Activated naive CD4-positive, alpha-beta T cell treated with anti-CD3 and anti-CD28 coated beads, Interleukin-2, amount 10 ng/mL, durations not matched to agents 7 days and 5 days (primary cell): ENCODE measurements at regions not wholly inside any gene's neighbourhood (a gene's known extent, or its start where the extent isn't known, plus 50 kb on each side); places are given as distances from the start of the nearest gene placed in this dataset.

Experiments
- CTCF ChIA-PET: fragments of 350-600 bp; sonication (Branson Sonifier 250); formaldehyde crosslinking; loops from one replicate; lab custom pipeline; 2021; ENCODE audit warnings: antibody characterized with exemption; lab: Charles Lee
- DNase-seq: peaks from one replicate; pipeline ENCODE4 v3.0.0-alpha.2; 2020
- H3K27ac Mint-ChIP-seq: one replicate; pipeline ENCODE4 v1.8.0; 2021; ENCODE audit warnings: mild to moderate bottlenecking, moderate library complexity, mixed read lengths
- H3K27me3 Mint-ChIP-seq: one replicate; pipeline ENCODE4 v1.8.0; 2021; ENCODE audit warnings: mild to moderate bottlenecking, mixed read lengths
- H3K36me3 Mint-ChIP-seq: one replicate; pipeline ENCODE4 v1.8.0; 2021; ENCODE audit warnings: mixed read lengths
- H3K4me1 Mint-ChIP-seq: one replicate; pipeline ENCODE4 v1.8.0; 2021; ENCODE audit warnings: mixed read lengths
- H3K4me3 Mint-ChIP-seq: one replicate; pipeline ENCODE4 v1.8.0; 2021; ENCODE audit warnings: mild to moderate bottlenecking, moderate library complexity, mixed read lengths
- H3K9me3 Mint-ChIP-seq: one replicate; pipeline ENCODE4 v1.8.0; 2021; ENCODE audit warnings: mixed read lengths

DNA sequence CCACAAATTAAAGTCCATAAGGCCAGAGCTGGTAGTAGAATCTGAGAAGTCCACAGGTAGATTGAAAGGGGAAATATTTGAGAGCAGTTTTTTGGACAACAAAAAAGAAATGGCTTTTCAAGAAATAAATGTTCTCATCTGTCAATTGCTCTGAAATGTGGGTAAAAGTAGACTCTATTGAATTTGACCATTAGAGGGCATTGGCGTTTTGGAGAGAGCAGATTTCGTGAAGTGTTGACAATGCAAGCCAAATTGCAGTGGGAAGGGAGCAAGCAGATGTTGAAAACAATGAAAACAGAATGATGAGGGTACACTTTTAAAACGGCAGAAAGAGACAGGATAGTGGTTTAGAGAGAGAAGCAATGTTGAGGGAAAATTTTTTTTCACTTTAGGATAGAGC, 149.1 kb upstream of the FAM83B start:
- H3K4me1 Mint-ChIP-seq, result no peaks in the 10 kb centered on the region
- no peaks in the 10 kb centered on the region for H3K27me3 Mint-ChIP-seq
- H3K27ac Mint-ChIP-seq, result no peak overlapping the region
- H3K9me3 Mint-ChIP-seq, result peaks cover 3% of the 10 kb centered on the region
- no peak for DNase-seq
- CTCF ChIA-PET, result interaction anchor here (0.7 kb wide), 1 partner anchor 1200 kb away, joined by 3 read pairs; no protein-coding TSS in a partner anchor
- no peak overlapping the region for H3K4me3 Mint-ChIP-seq
- H3K36me3 Mint-ChIP-seq, result no peaks in the 10 kb centered on the region

DNA sequence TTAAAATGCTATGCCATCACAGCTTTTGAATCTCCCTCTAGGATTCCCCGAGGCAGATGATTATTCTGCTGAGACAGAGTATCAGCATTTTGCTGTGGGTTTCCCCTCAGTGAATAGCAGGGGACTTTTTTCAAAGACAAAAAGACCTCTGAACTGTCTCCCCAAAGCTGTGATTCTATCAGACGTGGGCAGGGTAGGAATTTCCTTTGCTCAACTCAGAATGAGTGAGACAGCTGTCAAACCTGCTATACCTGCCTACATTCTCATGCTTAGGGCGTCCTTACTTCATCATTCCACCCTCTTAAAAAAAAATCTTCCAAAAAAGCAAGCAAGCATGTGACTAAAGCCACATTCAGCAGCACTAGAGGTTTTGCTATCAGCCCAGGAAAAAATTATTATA, 147.6 kb upstream of the FAM83B start:
- no peak overlapping the region for H3K4me3 Mint-ChIP-seq
- peaks cover 3% of the 10 kb centered on the region for H3K9me3 Mint-ChIP-seq
- H3K27ac Mint-ChIP-seq, result no peak overlapping the region
- no peak for DNase-seq
- H3K36me3 Mint-ChIP-seq, result no peaks in the 10 kb centered on the region
- H3K27me3 Mint-ChIP-seq, result no peaks in the 10 kb centered on the region
- CTCF ChIA-PET, result no interaction called here
- H3K4me1 Mint-ChIP-seq, result no peaks in the 10 kb centered on the region

- no peak overlapping the region for H3K4me3 Mint-ChIP-seq
- peaks cover 3% of the 10 kb centered on the region for H3K9me3 Mint-ChIP-seq
- H3K4me1 Mint-ChIP-seq, result no peaks in the 10 kb centered on the region
- H3K27ac Mint-ChIP-seq, result no peak overlapping the region
- CTCF ChIA-PET, result no interaction called here
- no peaks in the 10 kb centered on the region for H3K27me3 Mint-ChIP-seq
- H3K36me3 Mint-ChIP-seq, result no peaks in the 10 kb centered on the region
- no peak for DNase-seq
Observed at GRCh38 chr6:54700158-54700557, 146.4 kb upstream of the FAM83B start.

DNA sequence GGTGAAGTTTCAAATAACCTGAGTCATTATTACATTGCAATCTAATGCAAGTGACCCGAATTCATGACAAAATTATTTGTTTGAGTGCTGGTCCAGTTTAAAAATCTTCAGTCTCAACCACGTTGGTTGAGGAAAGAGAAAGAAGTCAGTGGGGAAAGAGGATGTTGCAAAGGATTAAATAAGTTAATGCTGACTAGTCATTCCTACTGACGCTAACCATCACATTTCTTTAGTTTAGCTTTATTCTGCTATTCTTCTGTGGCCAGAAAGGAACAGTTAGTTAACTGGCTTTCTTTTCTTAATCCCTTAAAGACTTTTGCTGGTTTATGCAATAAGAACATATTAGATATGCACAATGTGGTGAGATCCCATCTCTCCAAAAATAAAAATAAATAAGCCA, 143.8 kb upstream of the FAM83B start:
- DNase-seq, result no peak
- Mint-ChIP-seq H3K9me3 (no peaks in the 10 kb centered on the region), H3K4me3 (no peak overlapping the region), H3K36me3 (no peaks in the 10 kb centered on the region), H3K27ac (no peak overlapping the region), H3K4me1 (no peaks in the 10 kb centered on the region), H3K27me3 (no peaks in the 10 kb centered on the region)
- CTCF ChIA-PET, result no interaction called here

DNA sequence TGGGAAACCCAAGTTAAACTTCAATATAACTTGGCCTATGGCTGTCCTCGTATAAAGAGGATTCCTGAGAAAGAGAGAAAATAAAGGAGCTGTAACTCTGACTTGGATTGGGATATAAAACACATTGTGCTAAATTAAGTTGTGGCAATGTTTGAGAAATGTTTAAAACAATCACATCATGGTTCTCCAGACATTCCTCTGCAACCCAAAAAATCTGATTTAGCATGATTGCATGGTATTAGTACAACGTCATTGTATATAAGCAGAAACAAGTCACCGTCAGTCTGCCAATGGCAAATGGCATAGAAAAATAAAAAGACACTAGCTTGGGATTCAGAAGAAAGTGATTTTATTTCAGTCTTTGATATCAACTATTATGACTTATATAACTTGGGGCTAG, 140.2 kb upstream of the FAM83B start:
- Mint-ChIP-seq H3K27me3 (no peaks in the 10 kb centered on the region), H3K4me1 (no peaks in the 10 kb centered on the region), H3K36me3 (no peaks in the 10 kb centered on the region), H3K4me3 (no peak overlapping the region), H3K9me3 (no peaks in the 10 kb centered on the region), H3K27ac (no peak overlapping the region)
- CTCF ChIA-PET, result no interaction called here
- no peak for DNase-seq

DNA sequence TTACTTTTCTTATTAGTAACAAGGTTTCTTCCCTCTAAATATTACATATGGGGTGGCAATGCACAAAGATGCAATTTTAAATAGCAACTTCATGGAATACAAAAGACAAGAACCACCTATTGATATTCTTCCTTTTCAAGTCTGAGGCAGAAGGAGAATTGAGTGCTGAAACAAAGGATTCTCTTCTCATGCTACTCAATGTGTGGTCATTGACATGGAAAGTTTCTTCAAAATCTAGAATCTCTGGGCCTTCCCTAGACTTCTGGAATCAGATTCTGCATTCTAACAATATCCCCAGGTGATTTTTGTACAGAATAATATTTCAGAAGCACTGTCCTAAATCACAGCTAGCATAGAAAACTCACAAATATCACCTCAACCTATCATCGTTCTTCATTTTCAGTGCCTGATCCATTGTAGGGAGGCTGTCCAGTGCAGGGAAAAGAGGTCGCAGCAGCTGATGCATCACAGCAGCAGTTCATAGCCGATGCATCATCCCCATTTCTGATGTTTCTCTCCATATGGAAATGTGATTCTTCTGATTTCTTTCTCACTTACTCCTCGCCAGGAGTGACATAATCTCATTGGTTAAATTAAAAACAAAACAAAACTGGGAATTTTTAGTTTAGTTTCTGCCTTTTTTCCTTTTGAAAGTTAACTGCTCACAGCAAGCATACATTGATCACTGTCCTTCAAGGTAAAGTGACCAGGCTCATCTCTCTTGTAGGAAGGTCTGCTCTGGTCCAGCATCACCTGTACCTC, 139.5 kb upstream of the FAM83B start:
- Mint-ChIP-seq H3K27me3 (no peaks in the 10 kb centered on the region), H3K9me3 (no peaks in the 10 kb centered on the region), H3K4me3 (no peak overlapping the region), H3K36me3 (no peaks in the 10 kb centered on the region), H3K27ac (no peak overlapping the region), H3K4me1 (no peaks in the 10 kb centered on the region)
- DNase-seq, result no peak
- CTCF ChIA-PET, result interaction anchor here (1.7 kb wide), 1 partner anchor 11 kb away, joined by 3 read pairs; no protein-coding TSS in a partner anchor

DNA sequence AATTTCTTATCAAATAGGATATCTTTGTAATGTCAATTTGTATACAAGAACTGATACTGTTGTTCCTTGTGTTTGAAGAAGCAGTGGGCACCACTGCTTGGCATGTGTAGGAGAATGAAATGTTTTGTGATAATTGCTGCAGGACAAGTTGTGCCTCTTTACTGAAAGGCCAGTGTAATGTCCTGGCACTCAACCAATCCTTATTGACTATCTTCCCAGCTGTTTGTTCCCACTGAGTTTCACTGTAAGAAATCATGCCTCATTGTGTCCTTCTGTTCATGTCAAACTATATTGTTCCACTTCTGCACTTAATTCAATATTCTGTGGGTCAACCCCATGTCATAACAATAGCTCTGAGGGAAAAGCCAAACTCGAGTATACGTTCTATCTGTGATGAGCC, 136.1 kb upstream of the FAM83B start:
- no peak for DNase-seq
- H3K27ac Mint-ChIP-seq, result no peak overlapping the region
- H3K36me3 Mint-ChIP-seq, result no peaks in the 10 kb centered on the region
- no peaks in the 10 kb centered on the region for H3K27me3 Mint-ChIP-seq
- H3K9me3 Mint-ChIP-seq, result no peaks in the 10 kb centered on the region
- no peak overlapping the region for H3K4me3 Mint-ChIP-seq
- no peaks in the 10 kb centered on the region for H3K4me1 Mint-ChIP-seq
- CTCF ChIA-PET, result no interaction called here

DNA sequence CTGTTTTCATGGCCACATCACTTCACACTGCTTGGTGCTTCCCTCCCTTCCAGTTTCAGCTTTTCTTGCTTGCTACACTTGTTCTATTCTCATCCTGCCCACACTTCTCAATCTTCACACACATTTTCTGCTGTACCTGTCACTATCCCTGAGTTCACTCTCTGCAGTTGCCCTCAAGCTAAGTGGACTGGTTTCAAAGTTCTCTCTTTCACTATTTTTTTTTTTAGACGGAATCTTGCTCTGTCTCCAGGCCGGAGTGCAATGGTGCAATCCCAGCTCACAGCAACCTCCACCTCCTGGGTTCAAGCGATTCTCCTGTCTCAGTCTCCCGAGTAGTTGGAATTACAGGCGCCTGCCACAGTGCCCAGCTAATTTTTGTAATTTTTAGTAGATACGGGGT, 130.6 kb upstream of the FAM83B start:
- Mint-ChIP-seq H3K27ac (no peak overlapping the region), H3K9me3 (no peaks in the 10 kb centered on the region), H3K27me3 (no peaks in the 10 kb centered on the region), H3K4me1 (no peaks in the 10 kb centered on the region), H3K36me3 (no peaks in the 10 kb centered on the region), H3K4me3 (no peak overlapping the region)
- CTCF ChIA-PET, result no interaction called here
- no peak for DNase-seq

DNA sequence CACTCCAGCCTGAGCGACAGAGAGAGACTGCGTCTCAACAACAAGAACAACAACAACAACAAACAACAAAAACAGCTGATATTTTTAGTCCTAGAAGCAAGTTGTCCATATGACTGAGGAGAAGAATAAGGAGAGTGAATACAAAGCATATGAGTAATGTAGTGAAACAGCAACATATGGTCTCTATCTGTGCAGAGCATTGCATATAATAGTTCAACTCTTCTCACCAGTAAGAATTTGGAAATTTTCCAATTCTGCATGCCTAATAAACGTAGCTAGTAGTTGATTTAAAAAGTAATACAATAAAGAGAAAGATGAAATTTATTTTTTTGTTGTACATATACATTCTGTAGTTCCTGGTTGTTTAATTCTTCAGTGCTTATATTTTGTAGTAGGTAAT, 129.7 kb upstream of the FAM83B start:
- Mint-ChIP-seq H3K36me3 (no peaks in the 10 kb centered on the region), H3K27me3 (no peaks in the 10 kb centered on the region), H3K4me3 (no peak overlapping the region), H3K27ac (no peak overlapping the region), H3K4me1 (no peaks in the 10 kb centered on the region), H3K9me3 (no peaks in the 10 kb centered on the region)
- CTCF ChIA-PET, result interaction anchor here (1.3 kb wide), 1 partner anchor 354 kb away, joined by 3 read pairs; no protein-coding TSS in a partner anchor
- DNase-seq, result no peak

GRCh38 chr6:54717849-54718455, 128.6 kb upstream of the FAM83B start:
- H3K9me3 Mint-ChIP-seq, result peaks cover 2% of the 10 kb centered on the region
- CTCF ChIA-PET, result interaction anchor here (0.7 to 1.3 kb wide), 7 partner anchors 8 to 353 kb away, joined by 3 to 5 read pairs (median 3); no protein-coding TSS in a partner anchor
- no peaks in the 10 kb centered on the region for H3K27me3 Mint-ChIP-seq
- no peaks in the 10 kb centered on the region for H3K4me1 Mint-ChIP-seq
- no peak overlapping the region for H3K4me3 Mint-ChIP-seq
- H3K27ac Mint-ChIP-seq, result no peak overlapping the region
- DNase-seq, result peak; percentile 68
- no peaks in the 10 kb centered on the region for H3K36me3 Mint-ChIP-seq

GRCh38 chr6:54718541-54719023, 128.0 kb upstream of the FAM83B start:
- no peaks in the 10 kb centered on the region for H3K4me1 Mint-ChIP-seq
- H3K9me3 Mint-ChIP-seq, result peaks cover 2% of the 10 kb centered on the region
- no peak for DNase-seq
- CTCF ChIA-PET, result interaction anchor here (0.7 to 1.7 kb wide), 8 partner anchors 9 to 227 kb away, joined by 3 to 5 read pairs (median 3); no protein-coding TSS in a partner anchor
- no peak overlapping the region for H3K27ac Mint-ChIP-seq
- H3K27me3 Mint-ChIP-seq, result no peaks in the 10 kb centered on the region
- no peak overlapping the region for H3K4me3 Mint-ChIP-seq
- no peaks in the 10 kb centered on the region for H3K36me3 Mint-ChIP-seq

GRCh38 chr6:54719131-54719530, 127.4 kb upstream of the FAM83B start:
- Mint-ChIP-seq H3K27ac (no peak overlapping the region), H3K9me3 (peaks cover 2% of the 10 kb centered on the region), H3K27me3 (no peaks in the 10 kb centered on the region), H3K4me3 (no peak overlapping the region), H3K4me1 (no peaks in the 10 kb centered on the region), H3K36me3 (no peaks in the 10 kb centered on the region)
- no peak for DNase-seq
- CTCF ChIA-PET, result interaction anchor here (0.6 to 1.7 kb wide), 5 partner anchors 18 to 1212 kb away, joined by 3 to 4 read pairs (median 3); no protein-coding TSS in a partner anchor

DNA sequence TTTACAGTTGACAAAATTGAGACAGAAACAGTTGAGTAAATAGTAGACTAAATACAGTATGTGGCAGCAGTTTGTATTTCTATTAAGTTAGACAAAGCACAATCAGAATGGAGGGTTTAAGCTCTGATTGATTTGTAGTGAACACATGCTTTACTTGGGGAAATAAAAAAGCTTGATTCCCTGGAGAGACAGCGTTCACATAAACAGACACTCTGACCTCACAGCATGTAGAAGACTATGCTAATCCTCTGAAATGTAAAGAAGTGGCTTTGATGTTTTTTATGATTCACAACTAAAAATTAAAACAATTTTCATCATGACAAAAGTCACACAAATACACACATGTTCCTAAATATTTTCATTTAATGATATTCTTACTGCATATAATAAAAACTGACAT, 126.9 kb upstream of the FAM83B start:
- H3K9me3 Mint-ChIP-seq, result peaks cover 2% of the 10 kb centered on the region
- H3K36me3 Mint-ChIP-seq, result no peaks in the 10 kb centered on the region
- no peak for DNase-seq
- no peaks in the 10 kb centered on the region for H3K4me1 Mint-ChIP-seq
- no peaks in the 10 kb centered on the region for H3K27me3 Mint-ChIP-seq
- no peak overlapping the region for H3K27ac Mint-ChIP-seq
- H3K4me3 Mint-ChIP-seq, result no peak overlapping the region
- CTCF ChIA-PET, result interaction anchor here (0.6 to 1.7 kb wide), 4 partner anchors 17 to 1212 kb away, joined by 3 to 4 read pairs (median 3); no protein-coding TSS in a partner anchor

- Mint-ChIP-seq H3K36me3 (no peaks in the 10 kb centered on the region), H3K4me3 (no peak overlapping the region), H3K27ac (no peak overlapping the region), H3K9me3 (peaks cover 2% of the 10 kb centered on the region), H3K4me1 (no peaks in the 10 kb centered on the region), H3K27me3 (no peaks in the 10 kb centered on the region)
- CTCF ChIA-PET, result no interaction called here
- DNase-seq, result no peak
Observed at GRCh38 chr6:54722328-54722727, 124.2 kb upstream of the FAM83B start.

DNA sequence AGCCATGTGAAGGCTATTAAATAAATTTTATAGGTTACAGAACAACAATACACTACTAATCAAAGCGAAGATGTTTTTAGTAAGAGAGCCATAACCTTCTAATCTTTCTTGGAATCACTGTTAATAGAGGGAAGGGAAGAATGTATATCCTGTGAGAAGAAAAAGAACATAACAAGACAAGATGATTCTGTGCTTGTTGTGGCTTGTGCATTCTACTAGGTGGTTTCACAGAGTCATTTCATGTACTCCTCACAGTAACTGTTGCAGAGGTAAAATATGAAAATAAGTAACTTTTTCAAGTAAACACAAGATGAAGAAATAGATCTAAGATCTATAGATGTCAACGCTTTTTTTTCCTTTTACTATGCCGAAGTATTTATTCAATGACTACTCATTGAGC, 116.9 kb upstream of the FAM83B start:
- Mint-ChIP-seq H3K4me1 (no peaks in the 10 kb centered on the region), H3K4me3 (no peak overlapping the region), H3K36me3 (no peaks in the 10 kb centered on the region), H3K27me3 (no peaks in the 10 kb centered on the region), H3K27ac (no peak overlapping the region), H3K9me3 (peaks cover 5% of the 10 kb centered on the region)
- no peak for DNase-seq
- CTCF ChIA-PET, result no interaction called here
